Panc1 (cell line): ENCODE measurements at regions not wholly inside any gene's neighbourhood (a gene's known extent, or its start where the extent isn't known, plus 50 kb on each side); places are given as distances from the start of the nearest gene placed in this dataset.

Source experiments
- ATAC-seq: fragments of 200-7000 bp; cut with Tn5 transposase; 2 replicates; pipeline ENCODE4 v1.9.1; 2020; ENCODE audit warnings: mild to moderate bottlenecking, moderate library complexity
- BruUV-seq: library from RNA; stranded (reverse); fragments of 400-500 nt; replicated peaks from 2 replicates; lab custom pipeline; 2021; lab: Mats Ljungman, UMichigan
- CTCF ChIA-PET: fragments of 300-600 bp; sonication (Branson Sonifier 250); formaldehyde crosslinking; loops from one replicate; lab custom pipeline; 2022; ENCODE audit warnings: antibody characterized with exemption; lab: Charles Lee
- POLR2A ChIA-PET: fragments of 300-600 bp; sonication (Branson Sonifier 250); formaldehyde crosslinking; loops from one replicate; lab custom pipeline; 2022; ENCODE audit warnings: antibody characterized with exemption; lab: Charles Lee
- DNase-seq: peaks from one replicate; pipeline ENCODE4 v3.0.0-alpha.2; 2010; ENCODE audit warnings: low read depth, low spot score
- H3K27ac ChIP-seq: 2 replicates; pipeline ENCODE4 v1.5.1; 2011; ENCODE audit warnings: mild to moderate bottlenecking, low read length, inconsistent platforms
- H3K27me3 ChIP-seq: fragments of 200-500 bp; sonication (Bioruptor generic); 2 replicates; pipeline ENCODE4 v1.6.0; 2014; ENCODE audit warnings: low read length, inconsistent platforms; ENCODE audit not compliant: control insufficient read depth, insufficient read depth
- H3K36me3 ChIP-seq: fragments of 200-500 bp; sonication (Bioruptor generic); 2 replicates; pipeline ENCODE4 v1.5.1; 2014; ENCODE audit warnings: inconsistent platforms, mild to moderate bottlenecking, low read length, moderate library complexity; ENCODE audit not compliant: control insufficient read depth, insufficient read depth
- H3K4me1 ChIP-seq: 2 replicates; pipeline ENCODE4 v1.5.1; 2011; ENCODE audit warnings: inconsistent platforms, mild to moderate bottlenecking, low read length, moderate library complexity; ENCODE audit not compliant: control insufficient read depth, insufficient read depth
- H3K4me3 ChIP-seq, 2 experiments: 2 replicates each; pipeline ENCODE4 v1.5.1; 2011 to 2012; ENCODE audit warnings: low read depth in 2 of 2, low read length in 2 of 2, mild to moderate bottlenecking in 2 of 2, inconsistent platforms in 1 of 2, moderate library complexity in 1 of 2
- H3K9me3 ChIP-seq: fragments of 200-500 bp; sonication (Bioruptor generic); 2 replicates; pipeline ENCODE4 v1.5.1; 2014; ENCODE audit warnings: low read depth, mild to moderate bottlenecking, inconsistent platforms, low read length, moderate library complexity; ENCODE audit not compliant: control insufficient read depth, insufficient read depth
- POLR2AphosphoS5 ChIP-seq: IDR thresholded peaks from 2 replicates; pipeline ENCODE4 v1.6.1; 2012; ENCODE audit warnings: mild to moderate bottlenecking, low read depth, low read length, moderate library complexity
- SIN3A ChIP-seq: IDR thresholded peaks from 2 replicates; pipeline ENCODE4 v1.6.1; 2012; ENCODE audit warnings: low read depth, mild to moderate bottlenecking, low read length, moderate library complexity, borderline replicate concordance; ENCODE audit not compliant: insufficient read depth
- TCF7L2 ChIP-seq: IDR thresholded peaks from 2 replicates; pipeline ENCODE4 v1.6.1; 2011; ENCODE audit warnings: mild to moderate bottlenecking, low read depth, low read length, inconsistent platforms
- in situ Hi-C: cut with HindIII; loops from 2 replicates; pipeline ENCODE4 v1.10.0; 2016; ENCODE audit warnings: low sequenced_read_pairs, low pct_unique_long_range_greater_than_20kb
- intact Hi-C: fragments of 100-400 bp; cut with micrococcal nuclease; formaldehyde crosslinking; loops from one replicate; pipeline ENCODE4 v1.10.0; 2022; ENCODE audit not compliant: unreplicated experiment
- TF ChIP-seq, protein P1 (sequence below): fragments of 450-650 bp; IDR thresholded peaks from 2 replicates; pipeline ENCODE4 v1.5.1; 2017; ENCODE audit warnings: mild to moderate bottlenecking
- TF ChIP-seq, protein P2 (sequence below), 2 experiments: IDR thresholded peaks; 2 replicates each; pipeline ENCODE4 v1.6.1; 2011 to 2012; ENCODE audit warnings: low read depth in 2 of 2, control low read depth in 1 of 2, low read length in 1 of 2, mild to moderate bottlenecking in 1 of 2, moderate library complexity in 1 of 2; ENCODE audit not compliant: insufficient read depth in 1 of 2

DNA sequence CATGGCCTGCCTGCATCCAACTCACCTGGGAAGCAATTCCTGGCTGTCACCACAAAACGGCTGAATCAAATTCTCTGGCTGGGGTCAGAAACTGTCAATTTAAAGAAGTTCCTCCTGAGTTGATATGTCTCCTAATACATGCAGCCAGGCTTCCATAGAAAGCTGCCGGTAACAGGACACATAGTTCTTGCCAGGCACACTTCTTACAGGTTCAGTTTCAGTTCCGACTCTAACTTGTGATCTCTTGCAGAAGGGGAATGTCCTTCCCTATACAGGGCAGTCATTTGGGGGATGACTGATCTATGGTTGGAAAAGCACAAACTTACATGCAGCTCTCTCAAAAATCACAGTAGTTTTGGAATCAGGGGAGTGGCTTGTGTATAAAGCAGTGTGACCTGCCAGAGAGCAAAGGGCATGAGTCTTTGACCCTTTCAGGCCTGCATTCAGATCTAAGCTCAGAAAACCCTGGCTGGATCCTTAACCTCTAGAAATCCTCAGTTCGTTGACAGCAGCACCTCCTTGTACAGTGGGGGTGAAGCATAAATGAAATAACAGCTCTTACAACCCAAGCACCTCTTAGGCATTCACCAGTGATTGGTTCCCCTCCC, 195.6 kb downstream of the SCP2D1 start:
- no peaks in the 10 kb centered on the region for H3K9me3 ChIP-seq
- intact Hi-C loops (no loop called here), in situ Hi-C loops (no loop called here)
- CTCF ChIA-PET = no interaction called here
- no peak overlapping the region for H3K27ac ChIP-seq
- no peaks in the 10 kb centered on the region for H3K36me3 ChIP-seq
- POLR2A ChIA-PET = no interaction called here
- DNase-seq (no peak), ATAC-seq (no peak)
- no peaks in the 10 kb centered on the region; the same call in 1 of the 2 replicates for H3K27me3 ChIP-seq
- no peak for TF ChIP-seq POLR2AphosphoS5
- no TSS peak for BruUV-seq
- H3K4me3 ChIP-seq = no peak overlapping the region
- no peaks in the 10 kb centered on the region for H3K4me1 ChIP-seq

DNA sequence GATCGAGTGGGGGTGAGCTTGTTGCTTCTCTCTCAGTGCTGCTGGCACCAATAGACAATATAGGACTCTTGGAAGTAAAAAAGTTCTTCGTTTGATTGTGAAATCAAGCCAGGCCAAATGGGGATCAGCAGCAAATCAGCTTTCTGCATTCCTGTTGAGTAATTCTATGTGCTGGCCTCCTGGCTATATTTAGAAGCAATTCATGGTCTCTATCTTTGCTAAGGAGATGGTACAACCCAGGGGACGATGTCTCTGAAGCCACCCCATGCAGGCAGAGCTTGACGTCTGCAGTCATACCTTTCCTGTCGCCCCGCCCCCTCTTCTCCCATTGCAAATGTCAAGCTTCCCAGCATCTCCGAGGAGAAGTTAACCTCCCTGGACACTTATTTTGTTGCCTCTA, 199.1 kb downstream of the SCP2D1 start:
- no peak overlapping the region for H3K27ac ChIP-seq
- CTCF ChIA-PET = no interaction called here
- intact Hi-C loops = no loop called here
- H3K4me1 ChIP-seq = no peaks in the 10 kb centered on the region
- POLR2A ChIA-PET = no interaction called here
- ATAC-seq = no peak
- in situ Hi-C loops = no loop called here
- no peaks in the 10 kb centered on the region for H3K36me3 ChIP-seq
- TF ChIP-seq TCF7L2 = no peak
- TF ChIP-seq, protein P1, sequence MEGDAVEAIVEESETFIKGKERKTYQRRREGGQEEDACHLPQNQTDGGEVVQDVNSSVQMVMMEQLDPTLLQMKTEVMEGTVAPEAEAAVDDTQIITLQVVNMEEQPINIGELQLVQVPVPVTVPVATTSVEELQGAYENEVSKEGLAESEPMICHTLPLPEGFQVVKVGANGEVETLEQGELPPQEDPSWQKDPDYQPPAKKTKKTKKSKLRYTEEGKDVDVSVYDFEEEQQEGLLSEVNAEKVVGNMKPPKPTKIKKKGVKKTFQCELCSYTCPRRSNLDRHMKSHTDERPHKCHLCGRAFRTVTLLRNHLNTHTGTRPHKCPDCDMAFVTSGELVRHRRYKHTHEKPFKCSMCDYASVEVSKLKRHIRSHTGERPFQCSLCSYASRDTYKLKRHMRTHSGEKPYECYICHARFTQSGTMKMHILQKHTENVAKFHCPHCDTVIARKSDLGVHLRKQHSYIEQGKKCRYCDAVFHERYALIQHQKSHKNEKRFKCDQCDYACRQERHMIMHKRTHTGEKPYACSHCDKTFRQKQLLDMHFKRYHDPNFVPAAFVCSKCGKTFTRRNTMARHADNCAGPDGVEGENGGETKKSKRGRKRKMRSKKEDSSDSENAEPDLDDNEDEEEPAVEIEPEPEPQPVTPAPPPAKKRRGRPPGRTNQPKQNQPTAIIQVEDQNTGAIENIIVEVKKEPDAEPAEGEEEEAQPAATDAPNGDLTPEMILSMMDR = no peak
- no peak for TF ChIP-seq SIN3A
- TF ChIP-seq POLR2AphosphoS5 = no peak
- TF ChIP-seq, protein P2, sequence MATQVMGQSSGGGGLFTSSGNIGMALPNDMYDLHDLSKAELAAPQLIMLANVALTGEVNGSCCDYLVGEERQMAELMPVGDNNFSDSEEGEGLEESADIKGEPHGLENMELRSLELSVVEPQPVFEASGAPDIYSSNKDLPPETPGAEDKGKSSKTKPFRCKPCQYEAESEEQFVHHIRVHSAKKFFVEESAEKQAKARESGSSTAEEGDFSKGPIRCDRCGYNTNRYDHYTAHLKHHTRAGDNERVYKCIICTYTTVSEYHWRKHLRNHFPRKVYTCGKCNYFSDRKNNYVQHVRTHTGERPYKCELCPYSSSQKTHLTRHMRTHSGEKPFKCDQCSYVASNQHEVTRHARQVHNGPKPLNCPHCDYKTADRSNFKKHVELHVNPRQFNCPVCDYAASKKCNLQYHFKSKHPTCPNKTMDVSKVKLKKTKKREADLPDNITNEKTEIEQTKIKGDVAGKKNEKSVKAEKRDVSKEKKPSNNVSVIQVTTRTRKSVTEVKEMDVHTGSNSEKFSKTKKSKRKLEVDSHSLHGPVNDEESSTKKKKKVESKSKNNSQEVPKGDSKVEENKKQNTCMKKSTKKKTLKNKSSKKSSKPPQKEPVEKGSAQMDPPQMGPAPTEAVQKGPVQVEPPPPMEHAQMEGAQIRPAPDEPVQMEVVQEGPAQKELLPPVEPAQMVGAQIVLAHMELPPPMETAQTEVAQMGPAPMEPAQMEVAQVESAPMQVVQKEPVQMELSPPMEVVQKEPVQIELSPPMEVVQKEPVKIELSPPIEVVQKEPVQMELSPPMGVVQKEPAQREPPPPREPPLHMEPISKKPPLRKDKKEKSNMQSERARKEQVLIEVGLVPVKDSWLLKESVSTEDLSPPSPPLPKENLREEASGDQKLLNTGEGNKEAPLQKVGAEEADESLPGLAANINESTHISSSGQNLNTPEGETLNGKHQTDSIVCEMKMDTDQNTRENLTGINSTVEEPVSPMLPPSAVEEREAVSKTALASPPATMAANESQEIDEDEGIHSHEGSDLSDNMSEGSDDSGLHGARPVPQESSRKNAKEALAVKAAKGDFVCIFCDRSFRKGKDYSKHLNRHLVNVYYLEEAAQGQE (IDR thresholded peaks at IDR 0.05; ENCODE audit: insufficient read depth in 1 of 2, low read depth in 2 of 2, low read length in 1 of 2) = no peak
- no peaks in the 10 kb centered on the region for H3K9me3 ChIP-seq
- H3K4me3 ChIP-seq = no peak overlapping the region
- no TSS peak for BruUV-seq
- H3K27me3 ChIP-seq = no peaks in the 10 kb centered on the region; the same call in 1 of the 2 replicates
- DNase-seq = no peak

DNA sequence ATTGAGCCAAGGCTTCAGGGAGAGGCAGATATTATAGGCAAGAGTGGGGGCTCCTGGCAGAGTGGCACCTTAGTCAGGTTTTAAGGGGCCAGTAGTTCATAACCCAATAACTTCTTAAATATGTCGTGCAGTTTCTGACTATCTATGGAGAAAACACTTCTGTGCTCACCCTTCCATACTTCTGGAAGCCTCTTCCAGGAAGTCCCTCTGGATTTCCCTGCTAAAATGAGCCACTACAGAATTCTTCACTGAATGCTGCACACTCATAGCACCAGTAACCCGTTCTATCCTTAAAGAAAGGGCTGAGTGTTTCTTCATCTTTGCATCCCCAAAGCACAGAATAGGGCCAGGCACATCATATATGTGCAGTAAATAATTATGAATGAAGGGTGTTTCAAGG, 198.5 kb upstream of the SLC24A3 start:
- intact Hi-C loops (no loop called here), in situ Hi-C loops (no loop called here)
- ChIA-PET POLR2A (no interaction called here), CTCF (no interaction called here)
- TF ChIP-seq TCF7L2 (no peak), POLR2AphosphoS5 (no peak), SIN3A (no peak)
- TF ChIP-seq, protein P1 = no peak
- TF ChIP-seq, protein P2 (IDR thresholded peaks at IDR 0.05; ENCODE audit: insufficient read depth in 1 of 2, low read depth in 2 of 2, low read length in 1 of 2) = no peak
- ATAC-seq = no peak
- Histone ChIP-seq H3K27me3 (no peaks in the 10 kb centered on the region; the same call in 1 of the 2 replicates), H3K4me3 (no peak overlapping the region), H3K27ac (no peak overlapping the region), H3K9me3 (no peaks in the 10 kb centered on the region), H3K4me1 (no peaks in the 10 kb centered on the region), H3K36me3 (no peaks in the 10 kb centered on the region)
- DNase-seq = no peak
- no TSS peak for BruUV-seq
